Stimulated activated CD4-positive, alpha-beta T cell treated with anti-CD3 and anti-CD28 coated beads, TNF-alpha, amount 100 ng/mL, for 48 hours (primary cell): ENCODE measurements at regions not wholly inside any gene's neighbourhood (a gene's known extent, or its start where the extent isn't known, plus 50 kb on each side); places are given as distances from the start of the nearest gene placed in this dataset.
"Not testable (repeated sequence)": the region's sequence is repeated elsewhere in the genome, so short reads cannot be mapped to it uniquely, and the experiment has no call there.

Experiments used
- DNase-seq, 3 donors: peaks; one replicate each; pipeline ENCODE4 v3.0.0-alpha.2; 2020; ENCODE audit warnings: low read depth in 3 of 3

DNA sequence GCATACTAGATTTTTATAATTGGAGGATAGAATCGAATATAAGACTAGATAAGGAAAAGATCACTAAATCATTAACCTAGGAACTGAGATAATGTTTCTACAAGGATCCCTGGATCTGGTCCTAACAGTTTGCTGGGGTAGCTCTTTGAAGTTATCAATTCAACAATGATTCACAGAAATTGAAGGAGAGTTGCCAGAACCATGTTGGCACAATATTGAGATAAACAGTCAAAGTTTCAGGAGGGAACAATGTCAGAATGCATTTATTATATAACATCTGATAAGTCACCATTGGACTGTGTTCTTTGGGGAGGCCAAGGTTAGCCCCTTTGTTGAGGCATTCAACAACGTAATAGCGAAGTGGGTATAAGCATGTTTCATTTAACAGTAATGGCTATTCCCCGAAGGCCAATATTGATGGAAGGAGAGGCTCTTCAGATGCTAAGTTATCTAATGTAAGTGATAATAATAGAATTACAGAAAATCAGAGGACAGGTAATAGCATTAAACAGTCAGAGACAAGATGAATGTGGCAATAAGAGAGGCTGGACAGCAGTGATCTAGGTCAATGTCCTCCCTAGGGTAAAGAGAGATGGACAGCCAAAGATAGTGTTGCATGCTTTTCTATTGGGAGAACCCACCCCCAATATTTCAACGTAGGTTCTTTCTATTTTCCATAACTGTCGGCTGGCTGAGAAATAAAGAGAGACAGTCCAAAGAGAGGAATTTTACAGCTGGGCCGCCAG is 604.8 kb upstream of the GYPC start:
- DNase-seq: no peak

DNA sequence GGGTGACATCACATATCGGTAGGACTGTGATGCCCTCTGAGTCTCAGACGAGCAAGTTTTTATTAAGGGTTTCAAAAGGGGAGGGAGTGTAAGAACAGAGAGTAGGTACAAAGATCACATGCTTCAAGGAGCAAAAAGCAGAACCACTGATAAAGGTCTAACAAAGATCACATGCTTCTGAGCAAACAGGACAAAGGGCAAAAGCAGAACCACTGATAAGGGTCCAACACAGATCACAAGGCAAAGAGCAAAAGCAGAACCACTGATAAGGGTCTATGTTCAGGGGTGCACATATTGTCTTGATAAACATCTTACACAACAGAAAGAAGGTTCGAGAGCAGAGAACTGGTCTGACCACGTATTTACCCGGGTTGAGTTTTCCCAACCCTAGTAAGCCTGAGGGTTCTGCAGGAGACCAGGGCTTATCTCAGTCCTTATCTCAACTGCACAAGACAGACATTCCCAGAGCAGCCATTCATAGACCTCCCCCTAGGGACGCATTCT is 604.2 kb upstream of the GYPC start:
- DNase-seq: not testable (repeated sequence)

DNA sequence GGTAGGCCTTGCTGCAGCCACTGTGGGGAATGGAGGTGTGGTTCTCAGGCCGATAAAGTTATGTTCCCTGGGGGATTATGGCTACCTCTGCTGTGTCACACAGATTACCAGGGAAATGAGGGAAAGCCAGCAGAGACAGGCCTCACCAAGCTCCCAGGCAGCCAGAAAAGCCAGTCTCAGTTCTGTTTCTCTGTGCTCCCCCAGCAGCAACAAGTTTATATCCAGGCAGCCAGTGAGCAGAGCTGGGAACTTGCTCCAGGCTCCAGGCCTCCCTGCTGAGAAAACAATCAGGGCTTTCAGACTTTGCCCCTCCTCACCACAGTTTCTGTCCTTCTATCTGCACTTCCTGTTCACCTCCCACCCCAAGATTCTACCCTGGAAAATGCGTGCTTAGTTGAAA is 596.6 kb upstream of the GYPC start:
- no peak for DNase-seq

DNA sequence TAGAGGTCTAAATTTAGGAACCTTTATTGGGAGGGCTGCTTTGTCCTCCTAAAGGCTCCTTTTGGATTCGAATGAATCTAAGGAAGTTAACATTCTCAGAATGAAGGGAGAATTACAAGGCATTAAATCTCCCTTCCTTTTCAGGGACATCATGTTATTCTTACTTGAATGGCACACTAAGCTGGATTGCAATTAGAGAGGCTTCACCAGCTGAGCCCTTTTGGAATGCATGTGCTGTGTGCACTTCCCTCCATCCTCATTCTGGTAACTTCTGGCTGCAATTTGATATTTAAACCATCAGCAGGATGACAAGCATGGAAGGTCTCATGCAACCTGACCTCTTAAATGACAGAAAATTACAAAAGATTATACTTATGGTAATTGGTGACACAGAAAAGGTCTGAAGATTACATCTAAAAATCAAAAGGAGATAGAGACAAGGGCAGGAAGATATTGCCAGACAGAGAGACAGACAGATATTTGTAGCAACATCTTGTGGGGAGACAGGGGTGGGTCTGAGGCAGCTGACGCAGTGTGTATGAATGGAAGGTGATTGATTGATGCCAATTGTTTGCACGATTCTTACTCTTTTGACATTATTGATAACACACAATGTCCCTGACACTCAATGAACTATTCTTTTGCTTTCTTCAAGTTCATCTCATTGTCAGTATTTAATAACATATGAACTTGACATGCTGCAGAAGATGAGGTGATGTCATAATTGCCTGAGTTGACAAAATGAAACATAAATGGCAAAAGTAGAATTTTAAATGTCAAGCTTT is 570.8 kb upstream of the GYPC start:
- no peak for DNase-seq

DNA sequence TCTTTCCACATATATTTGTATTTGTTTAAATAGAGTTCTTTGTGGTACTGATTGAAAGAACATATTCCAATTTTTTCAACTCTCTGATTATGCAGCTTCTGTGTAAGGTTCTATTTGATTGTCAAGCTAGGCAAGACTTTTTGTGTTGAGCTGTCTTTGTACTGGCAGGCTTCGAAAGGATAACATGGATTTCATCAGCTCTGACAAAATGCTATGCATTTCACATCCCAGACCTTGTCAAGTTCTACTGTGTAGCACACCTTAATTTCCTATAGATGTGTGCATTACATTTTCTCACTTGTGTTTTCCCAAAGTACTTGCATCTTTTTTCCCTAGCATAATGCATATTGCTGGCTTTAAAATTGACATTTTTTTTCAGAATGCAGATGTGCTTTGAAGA is 555.0 kb upstream of the GYPC start:
- no peak for DNase-seq

DNA sequence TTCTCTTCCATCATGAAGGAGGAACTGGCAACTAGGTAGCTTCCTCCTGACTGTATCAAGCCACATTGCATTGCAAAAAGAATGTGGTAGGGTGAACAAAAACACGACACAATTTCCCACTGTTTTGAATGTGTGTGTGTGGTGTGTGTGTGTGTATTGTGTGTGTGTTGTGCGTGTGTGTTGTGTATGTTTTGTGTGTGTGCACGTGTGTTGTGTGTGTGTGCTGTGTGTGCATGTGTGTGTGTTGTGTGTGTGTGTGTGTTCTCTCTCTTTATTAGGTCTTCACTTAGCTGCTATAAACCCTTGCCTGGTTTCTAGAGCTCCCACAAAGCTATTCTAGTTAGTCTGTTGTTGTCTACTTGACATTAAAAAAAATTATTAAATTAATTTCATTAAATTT is 550.0 kb upstream of the GYPC start:
- DNase-seq: no peak

DNA sequence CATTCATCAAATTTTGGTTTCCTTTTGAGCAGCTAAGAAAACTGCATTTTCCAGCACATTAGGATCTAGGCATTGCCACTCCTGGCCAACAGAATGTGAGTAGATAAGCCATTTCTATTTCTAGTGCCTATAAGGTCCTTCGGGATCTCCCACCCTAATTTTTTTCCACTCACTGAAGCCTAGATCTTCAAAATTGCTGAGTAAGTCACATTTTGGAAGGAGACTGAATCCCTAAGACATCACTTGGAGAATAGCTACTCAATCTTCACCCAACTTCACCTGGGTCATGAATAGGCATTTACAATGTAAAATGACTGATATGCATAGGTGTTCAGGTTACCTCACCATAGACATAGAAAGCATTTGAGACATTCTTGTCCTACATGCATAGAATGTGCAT is 548.1 kb upstream of the GYPC start:
- DNase-seq: no peak

DNA sequence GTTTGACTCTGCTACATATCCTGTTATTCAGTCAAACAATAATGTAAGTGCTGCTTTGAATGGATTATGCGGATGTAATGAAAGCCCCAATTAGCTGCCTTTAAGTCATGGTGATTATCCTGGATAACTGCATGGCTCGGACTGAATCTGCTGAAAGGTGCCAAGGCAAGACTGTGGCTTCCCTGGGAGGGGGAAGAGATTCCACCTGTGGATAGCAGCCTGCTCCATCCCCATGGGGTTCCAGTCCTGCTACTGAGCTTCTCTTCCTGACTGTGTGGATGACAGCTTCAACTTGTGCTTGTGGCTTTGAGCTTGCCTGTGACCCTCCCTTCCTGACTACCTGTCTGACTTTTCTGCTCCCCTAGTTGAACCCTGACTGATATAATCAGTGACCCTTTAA is 540.0 kb upstream of the GYPC start:
- DNase-seq: no peak

DNA sequence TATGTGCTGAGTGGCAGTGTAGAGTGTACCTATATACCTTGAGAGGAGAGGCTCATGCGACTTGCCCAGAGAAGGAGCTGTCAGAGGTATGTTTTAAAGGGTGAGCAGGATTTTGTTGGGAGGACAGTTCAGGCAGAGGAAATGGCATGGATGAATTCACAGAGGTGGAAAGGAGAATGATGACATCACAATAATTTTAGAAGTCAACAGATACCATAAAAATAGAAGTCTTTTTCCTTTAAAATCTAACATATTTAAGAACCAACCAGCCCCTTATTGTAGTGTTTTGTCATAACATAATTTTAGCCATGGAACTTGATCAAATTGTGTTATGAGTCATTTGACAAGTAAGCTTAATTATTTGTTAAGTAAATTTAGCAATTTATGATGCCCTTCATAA is 538.1 kb upstream of the GYPC start:
- DNase-seq: no peak

DNA sequence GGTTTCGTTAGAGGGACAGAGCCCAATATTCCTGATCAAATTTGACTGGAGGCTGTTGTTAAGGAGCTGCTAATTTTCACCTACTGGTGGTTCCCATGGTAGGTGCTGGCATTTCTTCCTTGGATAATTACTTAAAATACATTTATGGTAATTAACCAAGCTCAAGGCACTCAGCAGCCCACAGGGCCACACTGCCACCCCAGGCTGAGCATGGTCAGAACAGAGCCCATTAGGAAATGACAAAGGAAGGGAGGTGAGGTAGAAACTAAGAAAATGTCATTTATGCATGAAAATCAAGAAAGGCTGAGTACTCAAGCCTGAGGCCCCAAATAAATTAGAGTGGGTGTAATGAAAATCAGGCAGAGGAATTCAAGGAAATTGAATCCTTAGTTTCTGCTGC is 510.2 kb upstream of the GYPC start:
- no peak for DNase-seq

DNA sequence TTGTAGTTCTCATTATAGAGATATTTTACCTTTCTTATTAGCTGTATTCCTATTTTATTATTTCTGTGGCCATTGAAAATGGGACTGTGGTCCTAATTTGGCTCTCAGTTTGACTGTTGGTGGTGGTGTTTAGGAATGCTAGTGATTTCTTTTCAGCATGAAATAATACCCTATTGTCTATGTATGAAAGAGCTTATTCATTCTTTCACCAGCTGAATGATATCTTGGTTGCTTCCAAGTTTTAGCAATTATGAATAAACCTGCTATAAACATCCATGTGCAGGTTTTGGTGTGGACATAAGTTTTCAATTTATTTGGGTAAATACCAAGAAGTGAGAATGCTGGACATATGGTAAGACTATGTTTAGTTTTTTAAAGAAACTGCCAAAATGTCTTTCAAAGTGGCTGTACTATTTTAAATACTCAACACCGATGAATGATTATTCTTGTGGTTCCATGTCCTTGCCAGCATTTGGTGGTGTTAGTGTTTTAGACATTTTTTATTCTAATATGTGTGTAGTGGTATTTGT is 501.6 kb upstream of the GYPC start:
- no peak for DNase-seq

DNA sequence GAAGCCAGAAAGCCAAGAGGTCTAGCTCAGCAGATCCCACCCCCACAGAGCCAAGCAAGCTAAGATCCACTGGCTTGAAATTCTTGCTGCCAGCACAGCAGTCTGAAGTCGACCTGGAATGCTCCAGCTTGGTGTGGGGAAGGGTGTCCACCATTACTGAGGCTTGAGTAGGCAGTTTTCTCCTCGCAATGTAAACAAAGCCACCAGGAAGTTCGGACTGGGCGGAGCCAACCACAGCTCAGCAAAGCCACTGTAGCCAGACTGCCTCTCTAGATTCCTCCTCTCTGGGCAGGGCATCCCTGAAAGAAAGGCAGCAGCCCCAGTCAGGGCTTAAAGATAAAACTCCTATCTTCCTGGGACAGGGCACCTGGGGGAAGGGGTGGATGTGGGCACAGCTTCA is 495.0 kb upstream of the GYPC start:
- not testable (repeated sequence) for DNase-seq

DNA sequence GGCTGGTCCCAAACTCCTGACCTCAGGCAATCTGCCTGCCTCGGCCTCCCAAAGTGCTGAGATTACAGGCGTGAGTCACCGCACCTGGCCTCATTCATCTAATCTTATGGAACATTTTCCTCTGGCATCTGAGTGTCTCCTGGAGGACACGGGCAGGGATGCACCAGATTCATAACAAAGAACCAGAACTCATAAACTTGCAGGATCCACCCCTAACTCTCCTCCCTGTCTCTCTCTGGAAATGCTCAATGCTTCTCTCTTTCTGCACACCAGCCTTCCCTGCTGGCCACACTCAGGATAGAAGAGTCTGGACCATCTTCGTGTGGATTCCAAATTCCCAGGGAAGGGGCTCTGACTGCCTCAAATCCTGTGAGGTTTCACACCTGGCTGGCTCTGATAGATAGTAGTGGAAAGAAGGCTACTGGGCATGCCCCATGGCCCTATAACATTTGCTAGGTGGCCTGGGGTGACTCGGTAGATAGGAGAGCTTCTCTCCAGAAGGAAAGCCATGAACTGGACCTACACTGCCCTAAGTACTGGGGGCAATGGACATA is 483.2 kb upstream of the GYPC start:
- no peak for DNase-seq

DNA sequence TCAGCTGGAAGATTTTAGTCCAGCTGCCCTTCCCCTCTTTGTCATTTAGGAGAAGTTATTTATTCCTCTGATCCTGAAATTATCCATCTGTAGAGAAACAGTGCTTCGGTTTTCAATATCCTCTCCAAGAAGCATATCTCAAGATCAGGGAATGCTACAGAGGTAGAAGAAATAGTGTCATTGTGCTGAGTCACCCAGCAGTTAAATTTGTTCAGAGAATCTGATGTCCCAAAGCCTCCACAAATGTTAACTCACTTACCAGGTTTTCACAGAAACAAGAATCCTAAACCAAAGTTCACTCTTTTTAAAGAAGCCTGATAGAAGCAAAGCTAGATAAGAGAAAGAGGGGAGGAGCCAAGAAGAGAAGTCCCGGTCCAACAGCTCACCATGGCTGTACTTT is 480.7 kb upstream of the GYPC start:
- no peak for DNase-seq

DNA sequence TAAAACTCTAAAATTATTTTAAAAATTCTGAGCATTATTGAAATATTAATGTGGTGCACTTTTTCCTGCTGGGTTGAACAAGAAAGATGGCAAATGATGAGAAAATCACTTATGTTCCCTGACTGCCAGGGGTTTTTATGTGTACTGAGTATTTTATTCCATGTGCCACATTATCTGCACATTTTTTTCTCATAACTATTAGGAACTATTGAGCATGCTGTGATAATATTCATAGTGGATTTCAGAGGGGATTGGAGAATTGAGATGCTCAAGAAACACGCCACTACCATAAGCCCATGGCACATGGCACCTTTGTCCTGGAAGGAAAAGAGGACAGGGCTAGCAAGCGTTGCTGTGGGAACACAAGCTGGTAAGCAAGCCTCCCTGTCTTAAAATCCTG is 478.5 kb upstream of the GYPC start:
- no peak for DNase-seq

DNA sequence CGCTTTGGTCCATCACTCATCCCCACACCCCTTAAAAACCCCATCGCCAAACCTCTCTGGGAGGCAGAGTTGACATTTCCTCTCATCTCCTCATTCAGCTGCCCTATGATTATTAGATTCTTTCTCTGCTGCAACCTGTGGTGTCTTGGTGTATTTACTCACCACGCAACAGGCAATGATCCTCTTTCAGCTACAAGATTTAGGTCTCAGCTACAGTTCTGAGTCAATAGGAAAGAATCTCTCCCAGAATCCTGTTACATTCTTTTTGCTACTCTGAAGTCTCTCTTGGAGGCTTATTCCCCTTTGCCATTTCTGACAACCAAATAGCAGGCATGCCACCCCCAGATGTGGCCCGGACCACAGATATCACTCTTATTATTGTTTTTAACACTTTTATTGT is 468.3 kb upstream of the GYPC start:
- no peak for DNase-seq

DNA sequence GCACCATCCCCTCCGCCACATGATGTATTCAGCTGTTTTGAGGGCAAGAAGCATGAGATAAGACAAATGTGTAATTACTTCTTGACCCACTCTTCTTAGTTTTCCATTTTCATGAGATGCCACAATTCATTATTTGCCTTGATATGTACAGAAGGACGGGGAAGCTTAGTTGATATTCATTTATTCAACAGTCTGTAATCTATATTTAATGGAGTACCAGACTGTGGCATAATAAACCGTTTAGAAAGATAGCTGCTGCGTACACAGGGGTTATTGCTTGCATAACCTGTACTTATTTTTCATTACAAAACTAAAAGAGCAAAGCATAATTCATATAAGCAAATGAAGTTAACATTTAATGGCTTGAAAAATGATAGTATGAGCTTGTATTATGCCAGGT is 466.4 kb upstream of the GYPC start:
- no peak for DNase-seq

DNA sequence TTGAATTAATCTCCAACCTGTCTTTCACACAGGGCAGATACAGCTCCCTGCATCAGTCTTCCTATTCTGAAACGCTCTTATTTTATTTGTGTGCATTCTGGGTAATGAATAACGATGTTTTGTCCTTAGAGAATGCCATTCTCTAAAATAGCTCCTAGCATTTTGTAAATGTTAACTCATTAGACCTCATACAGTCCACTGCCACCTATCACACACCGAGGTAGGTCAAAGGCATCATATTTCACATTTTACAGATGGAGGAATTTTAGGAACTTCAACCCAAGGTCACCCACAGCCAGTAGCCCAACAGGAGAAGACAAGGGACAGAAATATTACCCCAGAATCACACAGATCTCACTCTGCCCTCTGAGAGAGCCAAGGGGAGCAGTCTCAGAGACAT is 455.4 kb upstream of the GYPC start:
- no peak for DNase-seq

DNA sequence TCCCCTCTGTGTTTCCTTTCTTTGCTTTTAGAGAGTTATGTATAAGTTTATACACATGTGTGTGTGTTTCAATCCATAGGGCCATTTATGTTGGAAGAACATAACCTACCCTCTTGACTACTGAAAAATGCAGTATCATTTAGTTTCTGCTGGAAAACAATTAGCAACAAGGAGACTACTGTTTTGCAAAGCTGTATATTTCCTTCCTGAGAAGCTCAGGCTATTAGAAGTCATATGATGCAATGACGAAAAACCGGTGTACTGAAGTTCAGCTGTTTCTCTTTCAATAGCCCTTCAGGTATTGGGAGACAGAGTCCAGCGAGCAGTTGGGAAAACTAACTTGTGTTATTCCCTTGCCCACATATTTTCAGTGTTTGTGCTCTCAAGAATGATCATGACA is 447.7 kb upstream of the GYPC start:
- no peak for DNase-seq

DNA sequence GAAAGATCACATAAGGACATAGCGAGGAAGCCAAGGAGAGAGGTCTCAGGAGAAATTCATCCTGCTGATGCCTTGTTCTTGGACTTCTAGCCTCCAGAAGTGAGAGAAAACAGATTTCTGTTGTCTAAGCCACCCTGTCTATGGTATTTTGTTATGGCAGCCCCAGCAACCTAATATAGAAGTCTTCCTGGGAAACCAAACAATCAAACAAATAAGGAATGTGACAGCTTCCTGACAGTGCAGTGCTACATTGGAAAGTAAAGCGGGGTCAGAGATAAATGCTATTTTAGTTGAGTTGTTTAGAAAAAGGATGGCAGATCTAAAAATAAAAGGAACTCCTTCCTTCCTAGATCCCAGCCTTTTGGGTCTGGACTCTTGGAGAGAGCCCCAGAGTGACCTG is 443.2 kb upstream of the GYPC start:
- DNase-seq: no peak

DNA sequence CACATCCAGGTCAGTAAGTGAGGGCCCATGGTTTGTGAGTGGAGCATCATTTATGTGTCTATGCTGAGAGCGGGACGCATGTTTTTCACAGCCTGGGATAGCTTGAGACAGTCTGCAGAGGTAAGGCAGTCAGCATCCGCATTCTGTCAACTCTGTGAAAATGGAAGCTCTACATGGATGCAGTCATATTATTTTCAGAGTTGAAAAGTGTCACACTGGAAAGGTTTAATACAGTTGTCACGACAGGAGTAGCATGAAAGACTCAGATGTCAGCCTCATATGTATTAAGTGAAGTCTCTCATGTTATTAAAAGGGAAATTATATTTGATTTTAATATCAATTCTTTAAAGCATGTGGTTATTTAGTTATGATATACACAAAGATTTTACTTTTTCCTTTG is 436.9 kb upstream of the GYPC start:
- no peak for DNase-seq

DNA sequence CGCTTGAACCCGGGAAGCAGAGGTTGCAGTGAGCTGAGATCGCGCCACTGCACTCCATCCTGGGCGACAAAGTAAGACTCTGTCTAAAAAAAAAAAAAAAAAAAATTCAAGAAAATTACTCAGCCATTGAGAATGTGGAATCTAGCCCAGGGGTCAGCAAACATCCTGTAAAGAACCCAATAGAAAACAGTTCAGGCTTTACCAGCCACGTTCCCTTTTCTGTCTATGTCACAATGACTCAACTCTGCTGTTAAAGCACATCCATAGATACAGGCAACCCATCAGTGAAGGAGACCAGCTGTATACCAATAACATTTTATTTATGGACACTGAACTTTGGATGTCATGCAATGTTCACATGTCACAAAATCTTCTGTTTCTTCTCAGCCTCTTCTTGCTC is 435.6 kb upstream of the GYPC start:
- DNase-seq: no peak

DNA sequence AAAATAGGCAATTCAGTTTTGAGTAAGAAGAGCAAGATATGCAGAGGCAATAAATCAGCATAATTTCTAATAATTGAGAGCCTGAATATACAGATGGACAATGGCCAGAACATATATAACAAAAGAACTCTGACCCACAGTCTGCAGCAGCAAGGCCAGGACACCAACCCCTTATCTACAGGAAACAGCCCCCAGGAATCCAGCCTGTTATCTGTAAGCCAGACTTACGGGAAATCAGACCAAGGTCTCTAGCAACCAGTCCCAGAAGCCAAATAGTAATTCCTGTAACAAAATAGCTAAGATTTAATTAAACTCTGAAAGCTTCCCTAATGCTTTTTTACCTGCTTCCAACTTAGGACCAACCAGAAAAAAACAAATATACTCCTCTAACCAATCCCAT is 434.5 kb upstream of the GYPC start:
- DNase-seq: no peak
